ENCODE measurements at regions not wholly inside any gene's neighbourhood (a gene's known extent, or its start where the extent isn't known, plus 50 kb on each side); places are given as distances from the start of the nearest gene placed in this dataset.

- H3F3A ChIP-seq (ENCODE audit: insufficient read depth), result no peaks in the 10 kb centered on the region
- no peak overlapping the region for H3K27ac ChIP-seq (ENCODE audit: low read depth, low read length)
- H4K20me1 ChIP-seq (ENCODE audit: low read depth, low read length), result no peaks in the 10 kb centered on the region
- H3K9me2 ChIP-seq (replicated peaks; ENCODE audit: insufficient read depth, low read length), result no peaks in the 10 kb centered on the region
- no peak overlapping the region for H3K4me3 ChIP-seq (ENCODE audit: insufficient read depth, low read length, poor library complexity, severe bottlenecking)
- no peaks in the 10 kb centered on the region for H3K36me3 ChIP-seq (ENCODE audit: low read length)
- no peak overlapping the region for H3K4me2 ChIP-seq (ENCODE audit: low read depth, low read length, poor library complexity, severe bottlenecking)
- H3K9ac ChIP-seq (ENCODE audit: low read length), result no peak overlapping the region
- H3K27me3 ChIP-seq (ENCODE audit: low read length), result no peaks in the 10 kb centered on the region
- H3K9me3 ChIP-seq (ENCODE audit: insufficient read depth, low read length), result no peaks in the 10 kb centered on the region
- TF ChIP-seq CTCF (IDR thresholded peaks at IDR 0.05; ENCODE audit: insufficient read depth, low read length, poor library complexity, severe bottlenecking) (no peak), EZH2phosphoT487 (conservative IDR thresholded peaks at IDR 0.05; ENCODE audit: low read length) (no peak)
- H2AFZ ChIP-seq (ENCODE audit: low read depth, low read length, severe bottlenecking), result no peak overlapping the region
- no peaks in the 10 kb centered on the region for H3K79me2 ChIP-seq (ENCODE audit: insufficient read depth, low read length)
These were observed 756.2 kb downstream of the GATA3 start for GRCh38 chr10:8810677-8811076.

DNA sequence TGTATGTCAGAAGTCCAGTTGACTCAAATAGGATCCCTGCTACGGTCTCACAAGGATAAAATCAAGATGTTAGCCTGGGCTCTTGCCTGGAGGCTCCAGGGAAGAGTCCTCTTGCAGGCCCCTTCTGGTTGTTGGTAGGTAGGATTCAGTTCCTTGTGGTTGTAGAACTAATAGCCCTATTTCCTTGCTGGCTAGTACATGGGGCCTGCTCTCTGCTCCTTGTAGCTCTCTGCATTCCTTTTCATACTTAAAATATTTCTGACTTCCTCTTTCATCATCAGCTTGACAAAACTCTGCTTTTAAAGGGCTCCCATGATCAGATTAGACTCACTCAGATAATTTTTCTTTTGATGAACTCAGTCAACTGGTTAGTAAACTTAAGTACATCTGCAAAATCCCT lies 756.7 kb downstream of the GATA3 start:
- Histone ChIP-seq H3F3A (ENCODE audit: insufficient read depth) (no peaks in the 10 kb centered on the region), H3K9me3 (ENCODE audit: insufficient read depth, low read length) (no peaks in the 10 kb centered on the region), H3K27ac (ENCODE audit: low read depth, low read length) (no peak overlapping the region), H3K79me2 (ENCODE audit: insufficient read depth, low read length) (no peaks in the 10 kb centered on the region), H2AFZ (ENCODE audit: low read depth, low read length, severe bottlenecking) (no peak overlapping the region), H3K36me3 (ENCODE audit: low read length) (no peaks in the 10 kb centered on the region), H4K20me1 (ENCODE audit: low read depth, low read length) (no peaks in the 10 kb centered on the region), H3K27me3 (ENCODE audit: low read length) (no peaks in the 10 kb centered on the region), H3K4me3 (ENCODE audit: insufficient read depth, low read length, poor library complexity, severe bottlenecking) (no peak overlapping the region), H3K9ac (ENCODE audit: low read length) (no peak overlapping the region), H3K9me2 (replicated peaks; ENCODE audit: insufficient read depth, low read length) (no peaks in the 10 kb centered on the region), H3K4me2 (ENCODE audit: low read depth, low read length, poor library complexity, severe bottlenecking) (no peak overlapping the region)
- TF ChIP-seq EZH2phosphoT487 (conservative IDR thresholded peaks at IDR 0.05; ENCODE audit: low read length) (no peak), CTCF (IDR thresholded peaks at IDR 0.05; ENCODE audit: insufficient read depth, low read length, poor library complexity, severe bottlenecking) (no peak)

- no peaks in the 10 kb centered on the region for H3K9me3 ChIP-seq (ENCODE audit: insufficient read depth, low read length)
- H3K4me3 ChIP-seq (ENCODE audit: insufficient read depth, low read length, poor library complexity, severe bottlenecking), result no peak overlapping the region
- no peaks in the 10 kb centered on the region for H3K79me2 ChIP-seq (ENCODE audit: insufficient read depth, low read length)
- H3K9me2 ChIP-seq (replicated peaks; ENCODE audit: insufficient read depth, low read length), result no peaks in the 10 kb centered on the region
- H4K20me1 ChIP-seq (ENCODE audit: low read depth, low read length), result no peaks in the 10 kb centered on the region
- H3K36me3 ChIP-seq (ENCODE audit: low read length), result no peaks in the 10 kb centered on the region
- H3K4me2 ChIP-seq (ENCODE audit: low read depth, low read length, poor library complexity, severe bottlenecking), result no peak overlapping the region
- TF ChIP-seq EZH2phosphoT487 (conservative IDR thresholded peaks at IDR 0.05; ENCODE audit: low read length), result no peak
- no peak for TF ChIP-seq CTCF (IDR thresholded peaks at IDR 0.05; ENCODE audit: insufficient read depth, low read length, poor library complexity, severe bottlenecking)
- H3K27ac ChIP-seq (ENCODE audit: low read depth, low read length), result no peak overlapping the region
- H3K27me3 ChIP-seq (ENCODE audit: low read length), result no peaks in the 10 kb centered on the region
- H3K9ac ChIP-seq (ENCODE audit: low read length), result no peak overlapping the region
- H3F3A ChIP-seq (ENCODE audit: insufficient read depth), result no peaks in the 10 kb centered on the region
- H2AFZ ChIP-seq (ENCODE audit: low read depth, low read length, severe bottlenecking), result no peak overlapping the region
These were observed 761.5 kb downstream of the GATA3 start for GRCh38 chr10:8815969-8816368.

- H3K4me3 ChIP-seq (ENCODE audit: insufficient read depth, low read length, poor library complexity, severe bottlenecking), result no peak overlapping the region
- no peak overlapping the region for H3K27ac ChIP-seq (ENCODE audit: low read depth, low read length)
- no peak overlapping the region for H3K9ac ChIP-seq (ENCODE audit: low read length)
- no peaks in the 10 kb centered on the region for H4K20me1 ChIP-seq (ENCODE audit: low read depth, low read length)
- no peaks in the 10 kb centered on the region for H3F3A ChIP-seq (ENCODE audit: insufficient read depth)
- TF ChIP-seq EZH2phosphoT487 (conservative IDR thresholded peaks at IDR 0.05; ENCODE audit: low read length) (no peak), CTCF (IDR thresholded peaks at IDR 0.05; ENCODE audit: insufficient read depth, low read length, poor library complexity, severe bottlenecking) (no peak)
- H3K4me2 ChIP-seq (ENCODE audit: low read depth, low read length, poor library complexity, severe bottlenecking), result no peak overlapping the region
- no peaks in the 10 kb centered on the region for H3K9me3 ChIP-seq (ENCODE audit: insufficient read depth, low read length)
- no peaks in the 10 kb centered on the region for H3K79me2 ChIP-seq (ENCODE audit: insufficient read depth, low read length)
- H2AFZ ChIP-seq (ENCODE audit: low read depth, low read length, severe bottlenecking), result no peak overlapping the region
- no peaks in the 10 kb centered on the region for H3K27me3 ChIP-seq (ENCODE audit: low read length)
- H3K9me2 ChIP-seq (replicated peaks; ENCODE audit: insufficient read depth, low read length), result no peaks in the 10 kb centered on the region
- no peaks in the 10 kb centered on the region for H3K36me3 ChIP-seq (ENCODE audit: low read length)
These were observed 762.8 kb downstream of the GATA3 start for GRCh38 chr10:8817299-8817698.
